ENCODE measurements at regions not wholly inside any gene's neighbourhood (a gene's known extent, or its start where the extent isn't known, plus 50 kb on each side); places are given as distances from the start of the nearest gene placed in this dataset.
A peak's percentile ranks its signal among the peaks of the same experiment; 100 is the strongest.
"Not testable (repeated sequence)": the region's sequence is repeated elsewhere in the genome, so short reads cannot be mapped to it uniquely, and the experiment has no call there.

GRCh38 chr18:56284319-56284718 is 354.1 kb downstream of the TXNL1 start:
- Histone ChIP-seq H2AFZ (ENCODE audit: low read depth, low read length) (no peak overlapping the region), H3K4me2 (ENCODE audit: low read length) (no peak overlapping the region), H3K4me1 (ENCODE audit: insufficient read depth, low read length) (peaks cover 8% of the 10 kb centered on the region), H3K79me2 (ENCODE audit: insufficient read depth, low read length) (no peaks in the 10 kb centered on the region), H3K9me3 (ENCODE audit: insufficient read depth, low read depth, low read length) (no peaks in the 10 kb centered on the region), H3K4me3 (ENCODE audit: insufficient read depth, low read depth, low read length) (no peak overlapping the region), H3K27me3 (ENCODE audit: insufficient read depth, low read length) (no peaks in the 10 kb centered on the region), H3K27ac (ENCODE audit: low read depth, low read length) (no peak overlapping the region), H3K36me3 (ENCODE audit: insufficient read depth, low read length) (no peaks in the 10 kb centered on the region), H4K20me1 (ENCODE audit: insufficient read depth, low read length) (no peaks in the 10 kb centered on the region), H3K9ac (ENCODE audit: low read length) (no peak overlapping the region)
- TF ChIP-seq CTCF (IDR thresholded peaks at IDR 0.05; ENCODE audit: insufficient read depth, low read depth, low read length) (no peak), EZH2 (IDR thresholded peaks at IDR 0.05; ENCODE audit: insufficient read depth, low read length) (no peak)
- H3K27ac Mint-ChIP-seq (ENCODE audit: unreplicated experiment), result peak overlapping the region; percentile 30
- peak; percentile 26 for DNase-seq (ENCODE audit: low read depth)
- H3K4me3 Mint-ChIP-seq (ENCODE audit: unreplicated experiment), result no peak overlapping the region
- H3K9me3 Mint-ChIP-seq (ENCODE audit: unreplicated experiment), result peaks cover 2% of the 10 kb centered on the region
- peaks cover 3% of the 10 kb centered on the region for H3K27me3 Mint-ChIP-seq (ENCODE audit: low read depth, unreplicated experiment)
- no peak for FAIRE-seq
- no peaks in the 10 kb centered on the region for H3K36me3 Mint-ChIP-seq (ENCODE audit: low read depth, unreplicated experiment)
- H3K4me1 Mint-ChIP-seq (ENCODE audit: low read depth, unreplicated experiment), result peaks cover 14% of the 10 kb centered on the region

- H3K4me1 ChIP-seq (ENCODE audit: insufficient read depth, low read length), result peaks cover 8% of the 10 kb centered on the region
- H3K4me2 ChIP-seq (ENCODE audit: low read length), result no peak overlapping the region
- no peak for FAIRE-seq
- H3K27ac ChIP-seq (ENCODE audit: low read depth, low read length), result no peak overlapping the region
- H3K4me3 ChIP-seq (ENCODE audit: insufficient read depth, low read depth, low read length), result no peak overlapping the region
- H3K9me3 Mint-ChIP-seq (ENCODE audit: unreplicated experiment), result peaks cover 2% of the 10 kb centered on the region
- H3K9ac ChIP-seq (ENCODE audit: low read length), result no peak overlapping the region
- TF ChIP-seq CTCF (IDR thresholded peaks at IDR 0.05; ENCODE audit: insufficient read depth, low read depth, low read length) (no peak), EZH2 (IDR thresholded peaks at IDR 0.05; ENCODE audit: insufficient read depth, low read length) (no peak)
- no peak overlapping the region for H2AFZ ChIP-seq (ENCODE audit: low read depth, low read length)
- no peak overlapping the region for H3K4me3 Mint-ChIP-seq (ENCODE audit: unreplicated experiment)
- H3K79me2 ChIP-seq (ENCODE audit: insufficient read depth, low read length), result no peaks in the 10 kb centered on the region
- no peaks in the 10 kb centered on the region for H3K36me3 ChIP-seq (ENCODE audit: insufficient read depth, low read length)
- peaks cover 14% of the 10 kb centered on the region for H3K4me1 Mint-ChIP-seq (ENCODE audit: low read depth, unreplicated experiment)
- no peak overlapping the region for H3K27ac Mint-ChIP-seq (ENCODE audit: unreplicated experiment)
- no peak for DNase-seq (ENCODE audit: low read depth)
- H3K27me3 ChIP-seq (ENCODE audit: insufficient read depth, low read length), result no peaks in the 10 kb centered on the region
- no peaks in the 10 kb centered on the region for H3K9me3 ChIP-seq (ENCODE audit: insufficient read depth, low read depth, low read length)
- no peaks in the 10 kb centered on the region for H4K20me1 ChIP-seq (ENCODE audit: insufficient read depth, low read length)
- H3K27me3 Mint-ChIP-seq (ENCODE audit: low read depth, unreplicated experiment), result no peaks in the 10 kb centered on the region
- H3K36me3 Mint-ChIP-seq (ENCODE audit: low read depth, unreplicated experiment), result no peaks in the 10 kb centered on the region
Observed at GRCh38 chr18:56283316-56283715, 355.1 kb downstream of the TXNL1 start.

- FAIRE-seq, result no peak
- Histone ChIP-seq H3K4me2 (ENCODE audit: low read length) (no peak overlapping the region), H3K9ac (ENCODE audit: low read length) (no peak overlapping the region), H3K79me2 (ENCODE audit: insufficient read depth, low read length) (no peaks in the 10 kb centered on the region), H3K9me3 (ENCODE audit: insufficient read depth, low read depth, low read length) (no peaks in the 10 kb centered on the region), H3K27ac (ENCODE audit: low read depth, low read length) (no peak overlapping the region), H3K36me3 (ENCODE audit: insufficient read depth, low read length) (no peaks in the 10 kb centered on the region), H3K4me1 (ENCODE audit: insufficient read depth, low read length) (peaks cover 8% of the 10 kb centered on the region), H2AFZ (ENCODE audit: low read depth, low read length) (no peak overlapping the region), H4K20me1 (ENCODE audit: insufficient read depth, low read length) (no peaks in the 10 kb centered on the region), H3K27me3 (ENCODE audit: insufficient read depth, low read length) (no peaks in the 10 kb centered on the region), H3K4me3 (ENCODE audit: insufficient read depth, low read depth, low read length) (no peak overlapping the region)
- Mint-ChIP-seq H3K9me3 (ENCODE audit: unreplicated experiment) (peaks cover 2% of the 10 kb centered on the region), H3K27ac (ENCODE audit: unreplicated experiment) (no peak overlapping the region), H3K4me1 (ENCODE audit: low read depth, unreplicated experiment) (peaks cover 14% of the 10 kb centered on the region), H3K36me3 (ENCODE audit: low read depth, unreplicated experiment) (no peaks in the 10 kb centered on the region), H3K4me3 (ENCODE audit: unreplicated experiment) (no peak overlapping the region), H3K27me3 (ENCODE audit: low read depth, unreplicated experiment) (no peaks in the 10 kb centered on the region)
- no peak for DNase-seq (ENCODE audit: low read depth)
- TF ChIP-seq CTCF (IDR thresholded peaks at IDR 0.05; ENCODE audit: insufficient read depth, low read depth, low read length), result no peak
- TF ChIP-seq EZH2 (IDR thresholded peaks at IDR 0.05; ENCODE audit: insufficient read depth, low read length), result no peak
Observed at GRCh38 chr18:56282234-56283104, 355.9 kb downstream of the TXNL1 start.

GRCh38 chr18:56279816-56280215 is 358.6 kb downstream of the TXNL1 start:
- not testable (repeated sequence) for H3K4me3 ChIP-seq (ENCODE audit: insufficient read depth, low read depth, low read length); H3K9me3 Mint-ChIP-seq (ENCODE audit: unreplicated experiment); H3K4me3 Mint-ChIP-seq (ENCODE audit: unreplicated experiment); H2AFZ ChIP-seq (ENCODE audit: low read depth, low read length); DNase-seq (ENCODE audit: low read depth); H3K36me3 Mint-ChIP-seq (ENCODE audit: low read depth, unreplicated experiment); H3K9ac ChIP-seq (ENCODE audit: low read length); FAIRE-seq; H4K20me1 ChIP-seq (ENCODE audit: insufficient read depth, low read length); H3K4me1 ChIP-seq (ENCODE audit: insufficient read depth, low read length); H3K9me3 ChIP-seq (ENCODE audit: insufficient read depth, low read depth, low read length); H3K27me3 Mint-ChIP-seq (ENCODE audit: low read depth, unreplicated experiment); H3K27ac Mint-ChIP-seq (ENCODE audit: unreplicated experiment); H3K36me3 ChIP-seq (ENCODE audit: insufficient read depth, low read length); H3K4me2 ChIP-seq (ENCODE audit: low read length); H3K4me1 Mint-ChIP-seq (ENCODE audit: low read depth, unreplicated experiment); H3K27me3 ChIP-seq (ENCODE audit: insufficient read depth, low read length); H3K27ac ChIP-seq (ENCODE audit: low read depth, low read length); H3K79me2 ChIP-seq (ENCODE audit: insufficient read depth, low read length)
